PC-3 (cell line): ENCODE measurements at regions not wholly inside any gene's neighbourhood (a gene's known extent, or its start where the extent isn't known, plus 50 kb on each side); places are given as distances from the start of the nearest gene placed in this dataset.

Experiments
- EZH2 ChIP-seq: fragments of 300-600 bp; sonication (generic); IDR thresholded peaks from one replicate; pipeline ENCODE4 v1.6.1; 2017; ENCODE audit warnings: antibody characterized with exemption, mild to moderate bottlenecking, low read length; ENCODE audit not compliant: unreplicated experiment
- EZH2phosphoT487 ChIP-seq: fragments of 300-600 bp; sonication (generic); IDR thresholded peaks from 2 replicates; pipeline ENCODE4 v1.6.1; 2018; ENCODE audit warnings: mild to moderate bottlenecking, antibody characterized with exemption, low read length, borderline replicate concordance
- TF ChIP-seq, protein P1 (sequence below): fragments of 300-600 bp; sonication (generic); conservative IDR thresholded peaks from 2 replicates; pipeline ENCODE4 v1.5.1; 2017; ENCODE audit warnings: antibody characterized with exemption, low read depth, mild to moderate bottlenecking, low read length

DNA sequence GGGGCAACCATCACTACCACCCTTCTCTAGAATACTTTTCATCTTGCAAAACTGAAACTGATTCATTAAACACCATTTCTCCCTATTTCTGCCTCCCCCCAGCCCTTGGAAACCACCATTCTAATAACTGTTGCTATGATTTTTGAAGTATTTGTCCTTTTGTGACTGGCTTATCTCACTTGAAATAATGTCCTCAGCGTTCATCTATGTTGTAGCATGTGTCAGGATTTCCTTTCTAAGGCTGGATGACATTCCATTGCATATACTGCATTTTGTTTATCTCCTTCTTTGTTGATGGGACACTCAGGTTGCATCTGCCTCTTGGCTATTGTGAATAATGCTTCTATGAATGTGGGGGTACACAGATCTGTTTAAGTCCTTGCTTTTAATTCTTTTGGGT lies 327.6 kb upstream of the ZNF32 start:
- TF ChIP-seq, protein P1, sequence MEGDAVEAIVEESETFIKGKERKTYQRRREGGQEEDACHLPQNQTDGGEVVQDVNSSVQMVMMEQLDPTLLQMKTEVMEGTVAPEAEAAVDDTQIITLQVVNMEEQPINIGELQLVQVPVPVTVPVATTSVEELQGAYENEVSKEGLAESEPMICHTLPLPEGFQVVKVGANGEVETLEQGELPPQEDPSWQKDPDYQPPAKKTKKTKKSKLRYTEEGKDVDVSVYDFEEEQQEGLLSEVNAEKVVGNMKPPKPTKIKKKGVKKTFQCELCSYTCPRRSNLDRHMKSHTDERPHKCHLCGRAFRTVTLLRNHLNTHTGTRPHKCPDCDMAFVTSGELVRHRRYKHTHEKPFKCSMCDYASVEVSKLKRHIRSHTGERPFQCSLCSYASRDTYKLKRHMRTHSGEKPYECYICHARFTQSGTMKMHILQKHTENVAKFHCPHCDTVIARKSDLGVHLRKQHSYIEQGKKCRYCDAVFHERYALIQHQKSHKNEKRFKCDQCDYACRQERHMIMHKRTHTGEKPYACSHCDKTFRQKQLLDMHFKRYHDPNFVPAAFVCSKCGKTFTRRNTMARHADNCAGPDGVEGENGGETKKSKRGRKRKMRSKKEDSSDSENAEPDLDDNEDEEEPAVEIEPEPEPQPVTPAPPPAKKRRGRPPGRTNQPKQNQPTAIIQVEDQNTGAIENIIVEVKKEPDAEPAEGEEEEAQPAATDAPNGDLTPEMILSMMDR: no peak
- TF ChIP-seq EZH2 (no peak), EZH2phosphoT487 (no peak)
